ENCODE measurements at regions not wholly inside any gene's neighbourhood (a gene's known extent, or its start where the extent isn't known, plus 50 kb on each side); places are given as distances from the start of the nearest gene placed in this dataset.

GRCh38 chr6:117206522-117206921 is 58.8 kb upstream of the VGLL2 start:
- TF ChIP-seq, protein P1, sequence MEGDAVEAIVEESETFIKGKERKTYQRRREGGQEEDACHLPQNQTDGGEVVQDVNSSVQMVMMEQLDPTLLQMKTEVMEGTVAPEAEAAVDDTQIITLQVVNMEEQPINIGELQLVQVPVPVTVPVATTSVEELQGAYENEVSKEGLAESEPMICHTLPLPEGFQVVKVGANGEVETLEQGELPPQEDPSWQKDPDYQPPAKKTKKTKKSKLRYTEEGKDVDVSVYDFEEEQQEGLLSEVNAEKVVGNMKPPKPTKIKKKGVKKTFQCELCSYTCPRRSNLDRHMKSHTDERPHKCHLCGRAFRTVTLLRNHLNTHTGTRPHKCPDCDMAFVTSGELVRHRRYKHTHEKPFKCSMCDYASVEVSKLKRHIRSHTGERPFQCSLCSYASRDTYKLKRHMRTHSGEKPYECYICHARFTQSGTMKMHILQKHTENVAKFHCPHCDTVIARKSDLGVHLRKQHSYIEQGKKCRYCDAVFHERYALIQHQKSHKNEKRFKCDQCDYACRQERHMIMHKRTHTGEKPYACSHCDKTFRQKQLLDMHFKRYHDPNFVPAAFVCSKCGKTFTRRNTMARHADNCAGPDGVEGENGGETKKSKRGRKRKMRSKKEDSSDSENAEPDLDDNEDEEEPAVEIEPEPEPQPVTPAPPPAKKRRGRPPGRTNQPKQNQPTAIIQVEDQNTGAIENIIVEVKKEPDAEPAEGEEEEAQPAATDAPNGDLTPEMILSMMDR (IDR thresholded peaks at IDR 0.05) = no peak
- no peak for TF ChIP-seq POLR2A (IDR thresholded peaks at IDR 0.05)

Measured in lower leg skin (tissue), 3 donors.